ENCODE measurements at regions not wholly inside any gene's neighbourhood (a gene's known extent, or its start where the extent isn't known, plus 50 kb on each side); places are given as distances from the start of the nearest gene placed in this dataset.

DNA sequence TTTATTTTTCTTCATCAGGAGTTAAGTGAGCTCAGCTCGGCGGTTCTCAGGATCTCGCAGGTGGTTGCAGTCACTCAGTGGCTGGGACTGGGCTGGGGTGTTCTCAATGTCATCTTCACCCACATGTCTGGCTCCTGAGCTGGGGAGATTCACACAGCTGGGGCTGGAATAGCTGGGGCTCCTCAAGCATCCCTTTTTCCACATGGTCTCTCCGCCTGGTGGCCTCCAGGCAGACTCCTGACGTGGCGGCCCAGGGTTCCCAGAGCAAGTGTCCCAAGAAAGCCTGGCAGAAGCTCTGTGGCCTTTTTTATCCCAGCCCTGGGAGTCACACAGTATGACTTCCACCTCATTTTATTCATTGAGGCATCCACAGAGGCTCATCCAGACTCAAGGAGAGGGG lies 84.1 kb upstream of the ANKRD34C start:
- Histone ChIP-seq H3K4me1 (ENCODE audit: control insufficient read depth in 1 of 2, insufficient read depth in 2 of 2, low read length in 2 of 2) (no peaks in the 10 kb centered on the region), H3K4me2 (ENCODE audit: low read length) (no peak overlapping the region), H4K20me1 (ENCODE audit: insufficient read depth) (no peaks in the 10 kb centered on the region), H3K27me3 (ENCODE audit: insufficient read depth, low read length) (peaks cover 55% of the 10 kb centered on the region), H3K4me3 (replicated peaks in 1 of 2; ENCODE audit: low read depth in 1 of 2, low read length in 2 of 2) (no peak overlapping the region), H3K9me2 (ENCODE audit: insufficient read depth) (no peaks in the 10 kb centered on the region), H3K27ac (ENCODE audit: low read depth, low read length) (no peak overlapping the region), H3K79me2 (ENCODE audit: insufficient read depth, low read length) (no peaks in the 10 kb centered on the region), H3K9me3 (ENCODE audit: control insufficient read depth in 1 of 2, insufficient read depth in 1 of 2, low read depth in 1 of 2, low read length in 2 of 2) (no peaks in the 10 kb centered on the region), H2AFZ (ENCODE audit: low read depth, low read length, poor library complexity, severe bottlenecking) (no peak overlapping the region), H3K36me3 (ENCODE audit: control insufficient read depth in 1 of 2, insufficient read depth in 2 of 2, low read length in 2 of 2) (no peaks in the 10 kb centered on the region), H3K9ac (ENCODE audit: low read length) (no peak overlapping the region)
- DNase-seq (ENCODE audit: low read depth, low spot score) (no peak), ATAC-seq (no peak)
- intact Hi-C loops (cut with micrococcal nuclease) = no loop called here
- POLR2A ChIA-PET = no interaction called here
- no TSS peak for BruUV-seq (replicated peaks)
- RAD21 ChIA-PET (ENCODE audit: low non-redundant PET in 1 of 2, low total read pairs in 2 of 2, uncharacterized antibody in 2 of 2, unreplicated experiment in 2 of 2) = no interaction called here
- CTCF ChIA-PET = interaction anchor here (0.8 kb wide), 1 partner anchor 13 kb away, joined by 3 read pairs; no protein-coding TSS in a partner anchor
- no peak for TF ChIP-seq TCF7L2 (IDR thresholded peaks at IDR 0.05; ENCODE audit: borderline replicate concordance, extremely low read depth, insufficient read depth, insufficient read length)
- no peak for TF ChIP-seq RAD21 (IDR thresholded peaks at IDR 0.05; ENCODE audit: low read depth)
- no peak for TF ChIP-seq EGR1 (IDR thresholded peaks at IDR 0.05; ENCODE audit: low read depth)
- no peak for TF ChIP-seq CBX3 (IDR thresholded peaks at IDR 0.05; ENCODE audit: low read depth)
- no peak for TF ChIP-seq SRF (IDR thresholded peaks at IDR 0.05; ENCODE audit: low read depth)
- TF ChIP-seq EZH2 (IDR thresholded peaks at IDR 0.05) = no peak
- TF ChIP-seq ZNF274 (IDR thresholded peaks at IDR 0.05; ENCODE audit: low read depth, low read length) = no peak
- TF ChIP-seq ATF3 (IDR thresholded peaks at IDR 0.05) = no peak
- no peak for TF ChIP-seq POLR2AphosphoS5 (IDR thresholded peaks at IDR 0.05; ENCODE audit: low read depth, low read length)
- no peak for TF ChIP-seq EZH2phosphoT487 (IDR thresholded peaks at IDR 0.05; ENCODE audit: borderline replicate concordance)
- TF ChIP-seq, protein P1, sequence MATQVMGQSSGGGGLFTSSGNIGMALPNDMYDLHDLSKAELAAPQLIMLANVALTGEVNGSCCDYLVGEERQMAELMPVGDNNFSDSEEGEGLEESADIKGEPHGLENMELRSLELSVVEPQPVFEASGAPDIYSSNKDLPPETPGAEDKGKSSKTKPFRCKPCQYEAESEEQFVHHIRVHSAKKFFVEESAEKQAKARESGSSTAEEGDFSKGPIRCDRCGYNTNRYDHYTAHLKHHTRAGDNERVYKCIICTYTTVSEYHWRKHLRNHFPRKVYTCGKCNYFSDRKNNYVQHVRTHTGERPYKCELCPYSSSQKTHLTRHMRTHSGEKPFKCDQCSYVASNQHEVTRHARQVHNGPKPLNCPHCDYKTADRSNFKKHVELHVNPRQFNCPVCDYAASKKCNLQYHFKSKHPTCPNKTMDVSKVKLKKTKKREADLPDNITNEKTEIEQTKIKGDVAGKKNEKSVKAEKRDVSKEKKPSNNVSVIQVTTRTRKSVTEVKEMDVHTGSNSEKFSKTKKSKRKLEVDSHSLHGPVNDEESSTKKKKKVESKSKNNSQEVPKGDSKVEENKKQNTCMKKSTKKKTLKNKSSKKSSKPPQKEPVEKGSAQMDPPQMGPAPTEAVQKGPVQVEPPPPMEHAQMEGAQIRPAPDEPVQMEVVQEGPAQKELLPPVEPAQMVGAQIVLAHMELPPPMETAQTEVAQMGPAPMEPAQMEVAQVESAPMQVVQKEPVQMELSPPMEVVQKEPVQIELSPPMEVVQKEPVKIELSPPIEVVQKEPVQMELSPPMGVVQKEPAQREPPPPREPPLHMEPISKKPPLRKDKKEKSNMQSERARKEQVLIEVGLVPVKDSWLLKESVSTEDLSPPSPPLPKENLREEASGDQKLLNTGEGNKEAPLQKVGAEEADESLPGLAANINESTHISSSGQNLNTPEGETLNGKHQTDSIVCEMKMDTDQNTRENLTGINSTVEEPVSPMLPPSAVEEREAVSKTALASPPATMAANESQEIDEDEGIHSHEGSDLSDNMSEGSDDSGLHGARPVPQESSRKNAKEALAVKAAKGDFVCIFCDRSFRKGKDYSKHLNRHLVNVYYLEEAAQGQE (IDR thresholded peaks at IDR 0.05; ENCODE audit: low read depth) = no peak
- TF ChIP-seq JUND (IDR thresholded peaks at IDR 0.05) = no peak
- no peak for TF ChIP-seq CEBPB (IDR thresholded peaks at IDR 0.05; ENCODE audit: low read depth)
- TF ChIP-seq ZBTB33 (IDR thresholded peaks at IDR 0.05; ENCODE audit: extremely low read depth, insufficient replicate concordance, low read length) = no peak
- TF ChIP-seq CTCF (IDR thresholded peaks at IDR 0.05 in 2 of 3, conservative IDR thresholded peaks at IDR 0.05 in 1 of 3; ENCODE audit: borderline replicate concordance in 1 of 3, insufficient read depth in 1 of 3, low read depth in 2 of 3, low read length in 2 of 3) = no peak
